A673 (cell line): ENCODE measurements at regions not wholly inside any gene's neighbourhood (a gene's known extent, or its start where the extent isn't known, plus 50 kb on each side); places are given as distances from the start of the nearest gene placed in this dataset.
A peak's percentile ranks its signal among the peaks of the same experiment; 100 is the strongest.

Source experiments
- BruUV-seq: library from RNA; stranded (reverse); fragments of 400-500 nt; replicated peaks from 2 replicates; lab custom pipeline; 2021; lab: Mats Ljungman, UMichigan
- CTCF ChIA-PET: fragments of 300-600 bp; sonication (Branson Sonifier 250); formaldehyde crosslinking; loops from one replicate; lab custom pipeline; 2022; ENCODE audit warnings: antibody characterized with exemption; lab: Charles Lee
- POLR2A ChIA-PET: fragments of 300-600 bp; sonication (Branson Sonifier 250); formaldehyde crosslinking; loops from one replicate; lab custom pipeline; 2022; ENCODE audit warnings: antibody characterized with exemption; ENCODE audit not compliant: low non-redundant PET; lab: Charles Lee
- DNase-seq: peaks from one replicate; pipeline ENCODE4 v3.0.0-alpha.2; 2015; ENCODE audit warnings: low spot score
- H3K27ac ChIP-seq: fragments of 200-600 bp; sonication (generic); 2 replicates; pipeline ENCODE4 v1.5.1; 2016; ENCODE audit warnings: mixed run types, low read depth, mild to moderate bottlenecking, mixed read lengths, antibody characterized with exemption, low read length; ENCODE audit not compliant: poor library complexity, severe bottlenecking
- H3K27me3 ChIP-seq: fragments of 200-600 bp; sonication (generic); replicated peaks from 2 replicates; pipeline ENCODE4 v1.6.1; 2017; ENCODE audit warnings: mixed run types, low read depth, mild to moderate bottlenecking, mixed read lengths, antibody characterized with exemption, low read length; ENCODE audit not compliant: insufficient read depth, poor library complexity
- H3K36me3 ChIP-seq: fragments of 200-600 bp; sonication (generic); 2 replicates; pipeline ENCODE4 v1.6.1; 2016; ENCODE audit warnings: mixed run types, mild to moderate bottlenecking, mixed read lengths, antibody characterized with exemption, low read length; ENCODE audit not compliant: insufficient read depth, poor library complexity, severe bottlenecking
- H3K4me1 ChIP-seq: fragments of 200-600 bp; sonication (generic); 2 replicates; pipeline ENCODE4 v1.6.1; 2017; ENCODE audit warnings: mixed run types, mild to moderate bottlenecking, mixed read lengths, antibody characterized with exemption, low read length; ENCODE audit not compliant: insufficient read depth, poor library complexity, severe bottlenecking
- H3K4me3 ChIP-seq: fragments of 200-600 bp; sonication (generic); 2 replicates; pipeline ENCODE4 v1.5.1; 2016; ENCODE audit warnings: low read depth, mixed run types, mild to moderate bottlenecking, mixed read lengths, low read length; ENCODE audit not compliant: poor library complexity, severe bottlenecking
- H3K9me3 ChIP-seq: fragments of 200-600 bp; sonication (generic); 2 replicates; pipeline ENCODE4 v1.6.1; 2016; ENCODE audit warnings: mixed run types, low read depth, mild to moderate bottlenecking, mixed read lengths, antibody characterized with exemption, low read length; ENCODE audit not compliant: poor library complexity, severe bottlenecking
- CTCF ChIP-seq: fragments of 300-800, 200-600 bp; sonication (generic); conservative IDR thresholded peaks from 2 replicates; pipeline ENCODE4 v1.5.1; 2017; ENCODE audit warnings: low read depth, mild to moderate bottlenecking, antibody characterized with exemption, low read length, moderate library complexity, mixed read lengths
- EZH2 ChIP-seq: fragments of 200-600 bp; sonication (generic); IDR thresholded peaks from 2 replicates; pipeline ENCODE4 v1.6.1; 2017; ENCODE audit warnings: borderline replicate concordance, low read depth, mild to moderate bottlenecking, mixed read lengths, antibody characterized with exemption, low read length; ENCODE audit not compliant: poor library complexity, severe bottlenecking
- intact Hi-C: fragments of 100-400 bp; cut with micrococcal nuclease; formaldehyde crosslinking; loops from one replicate; pipeline ENCODE4 v1.10.0; 2022; ENCODE audit not compliant: unreplicated experiment

- Histone ChIP-seq H3K36me3 (no peaks in the 10 kb centered on the region), H3K4me1 (no peaks in the 10 kb centered on the region), H3K4me3 (no peak overlapping the region), H3K9me3 (no peaks in the 10 kb centered on the region), H3K27ac (no peak overlapping the region), H3K27me3 (no peaks in the 10 kb centered on the region)
- intact Hi-C loops, result no loop called here
- ChIA-PET CTCF (no interaction called here), POLR2A (no interaction called here)
- TF ChIP-seq EZH2 (no peak), CTCF (no peak)
- peak; percentile 14 for DNase-seq
- BruUV-seq, result no TSS peak
Observed at GRCh38 chr13:40153516-40153915, 498.1 kb downstream of the COG6 start.

- H3K4me3 ChIP-seq, result no peak overlapping the region
- no peak for TF ChIP-seq CTCF
- ChIA-PET POLR2A (no interaction called here), CTCF (no interaction called here)
- intact Hi-C loops, result no loop called here
- DNase-seq, result no peak
- no peak overlapping the region for H3K27ac ChIP-seq
- H3K4me1 ChIP-seq, result no peaks in the 10 kb centered on the region
- H3K9me3 ChIP-seq, result no peaks in the 10 kb centered on the region
- H3K36me3 ChIP-seq, result no peaks in the 10 kb centered on the region
- BruUV-seq, result no TSS peak
- H3K27me3 ChIP-seq, result no peaks in the 10 kb centered on the region
Observed at GRCh38 chr13:40155201-40155600, 499.7 kb downstream of the COG6 start.

GRCh38 chr13:40158218-40158617 lies 502.8 kb downstream of the COG6 start:
- ChIA-PET CTCF (no interaction called here), POLR2A (no interaction called here)
- no peak overlapping the region for H3K4me3 ChIP-seq
- H3K27ac ChIP-seq, result no peak overlapping the region
- intact Hi-C loops, result no loop called here
- no peaks in the 10 kb centered on the region for H3K27me3 ChIP-seq
- TF ChIP-seq CTCF, result no peak
- no peaks in the 10 kb centered on the region for H3K36me3 ChIP-seq
- no peak for DNase-seq
- no peaks in the 10 kb centered on the region for H3K4me1 ChIP-seq
- no peaks in the 10 kb centered on the region for H3K9me3 ChIP-seq
- no TSS peak for BruUV-seq
